SK-N-SH (cell line): ENCODE measurements at regions not wholly inside any gene's neighbourhood (a gene's known extent, or its start where the extent isn't known, plus 50 kb on each side); places are given as distances from the start of the nearest gene placed in this dataset.

Experiments used
- CHD2 ChIP-seq: fragments of 150-350 bp; IDR thresholded peaks from 2 replicates; pipeline ENCODE4 v1.6.1; 2018; ENCODE audit warnings: low read length; ENCODE audit not compliant: partially characterized antibody
- EZH2phosphoT487 ChIP-seq: fragments of 200-600 bp; sonication (generic); IDR thresholded peaks from 2 replicates; pipeline ENCODE4 v1.6.1; 2017; ENCODE audit warnings: low read depth, mixed run types, mild to moderate bottlenecking, antibody characterized with exemption, moderate library complexity, borderline replicate concordance
- FOXM1 ChIP-seq: IDR thresholded peaks from 2 replicates; pipeline ENCODE4 v1.4.0; 2012; ENCODE audit warnings: low read depth, mild to moderate bottlenecking
- MXI1 ChIP-seq: IDR thresholded peaks from 2 replicates; pipeline ENCODE4 v1.6.1; 2012; ENCODE audit warnings: mild to moderate bottlenecking, low read depth, low read length, improper control_type of control experiment
- POLR2AphosphoS5 ChIP-seq: IDR thresholded peaks from 2 replicates; pipeline ENCODE4 v1.6.1; 2012; ENCODE audit warnings: low read depth, low read length
- TF ChIP-seq, protein P1 (sequence below): IDR thresholded peaks from 2 replicates; pipeline ENCODE4 v1.4.0; 2012; ENCODE audit warnings: low read depth
- TF ChIP-seq, protein P2 (sequence below): fragments of 200-600 bp; sonication (generic); IDR thresholded peaks from 2 replicates; pipeline ENCODE4 v1.6.1; 2017; ENCODE audit warnings: antibody characterized with exemption, mild to moderate bottlenecking, moderate library complexity
- TF ChIP-seq, protein P3 (sequence below): fragments of 150-350 bp; IDR thresholded peaks from 2 replicates; pipeline ENCODE4 v1.6.1; 2017; ENCODE audit warnings: antibody characterized with exemption, low read length, low read depth, borderline replicate concordance

GRCh38 chr7:25900877-25901276 lies 251.1 kb upstream of the NFE2L3 start:
- TF ChIP-seq, protein P1, sequence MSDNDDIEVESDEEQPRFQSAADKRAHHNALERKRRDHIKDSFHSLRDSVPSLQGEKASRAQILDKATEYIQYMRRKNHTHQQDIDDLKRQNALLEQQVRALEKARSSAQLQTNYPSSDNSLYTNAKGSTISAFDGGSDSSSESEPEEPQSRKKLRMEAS, result no peak
- TF ChIP-seq MXI1 (no peak), EZH2phosphoT487 (no peak), CHD2 (no peak), FOXM1 (no peak), POLR2AphosphoS5 (no peak)
- TF ChIP-seq, protein P2, sequence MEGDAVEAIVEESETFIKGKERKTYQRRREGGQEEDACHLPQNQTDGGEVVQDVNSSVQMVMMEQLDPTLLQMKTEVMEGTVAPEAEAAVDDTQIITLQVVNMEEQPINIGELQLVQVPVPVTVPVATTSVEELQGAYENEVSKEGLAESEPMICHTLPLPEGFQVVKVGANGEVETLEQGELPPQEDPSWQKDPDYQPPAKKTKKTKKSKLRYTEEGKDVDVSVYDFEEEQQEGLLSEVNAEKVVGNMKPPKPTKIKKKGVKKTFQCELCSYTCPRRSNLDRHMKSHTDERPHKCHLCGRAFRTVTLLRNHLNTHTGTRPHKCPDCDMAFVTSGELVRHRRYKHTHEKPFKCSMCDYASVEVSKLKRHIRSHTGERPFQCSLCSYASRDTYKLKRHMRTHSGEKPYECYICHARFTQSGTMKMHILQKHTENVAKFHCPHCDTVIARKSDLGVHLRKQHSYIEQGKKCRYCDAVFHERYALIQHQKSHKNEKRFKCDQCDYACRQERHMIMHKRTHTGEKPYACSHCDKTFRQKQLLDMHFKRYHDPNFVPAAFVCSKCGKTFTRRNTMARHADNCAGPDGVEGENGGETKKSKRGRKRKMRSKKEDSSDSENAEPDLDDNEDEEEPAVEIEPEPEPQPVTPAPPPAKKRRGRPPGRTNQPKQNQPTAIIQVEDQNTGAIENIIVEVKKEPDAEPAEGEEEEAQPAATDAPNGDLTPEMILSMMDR, result no peak
- TF ChIP-seq, protein P3, sequence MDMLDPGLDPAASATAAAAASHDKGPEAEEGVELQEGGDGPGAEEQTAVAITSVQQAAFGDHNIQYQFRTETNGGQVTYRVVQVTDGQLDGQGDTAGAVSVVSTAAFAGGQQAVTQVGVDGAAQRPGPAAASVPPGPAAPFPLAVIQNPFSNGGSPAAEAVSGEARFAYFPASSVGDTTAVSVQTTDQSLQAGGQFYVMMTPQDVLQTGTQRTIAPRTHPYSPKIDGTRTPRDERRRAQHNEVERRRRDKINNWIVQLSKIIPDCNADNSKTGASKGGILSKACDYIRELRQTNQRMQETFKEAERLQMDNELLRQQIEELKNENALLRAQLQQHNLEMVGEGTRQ, result no peak
